CD14-positive monocyte (primary cell): ENCODE measurements at regions not wholly inside any gene's neighbourhood (a gene's known extent, or its start where the extent isn't known, plus 50 kb on each side); places are given as distances from the start of the nearest gene placed in this dataset.

Source experiments
- DNase-seq, 3 donors: peaks; one replicate each; pipeline ENCODE4 v3.0.0-alpha.2; 2011 to 2022
- H2AFZ ChIP-seq: 2 replicates; pipeline ENCODE4 v1.6.0; 2012; ENCODE audit warnings: mild to moderate bottlenecking, low read depth, low read length, inconsistent platforms; ENCODE audit not compliant: insufficient read depth, poor library complexity, severe bottlenecking
- H3K27ac ChIP-seq, 2 donors: 1 replicate in 1 of 2; 2 replicates in 1 of 2; pipeline ENCODE4 v1.5.1; 2012 to 2013; ENCODE audit warnings: low read length in 2 of 2, control low read depth in 1 of 2, inconsistent platforms in 1 of 2, low read depth in 1 of 2, mild to moderate bottlenecking in 1 of 2
- H3K27me3 ChIP-seq, 2 donors: one replicate each; pipeline versions ENCODE4 v1.6.0 to v1.6.1; 2011 to 2013; ENCODE audit warnings: low read length in 2 of 2; ENCODE audit not compliant: control insufficient read depth in 2 of 2, insufficient read depth in 2 of 2
- H3K36me3 ChIP-seq, 2 donors: replicated peaks in 1 of 2; 1 replicate in 1 of 2; 2 replicates in 1 of 2; pipeline versions ENCODE4 v1.5.1 to v1.6.1; 2012 to 2013; ENCODE audit warnings: low read length in 2 of 2, control low read depth in 1 of 2, inconsistent platforms in 1 of 2, mild to moderate bottlenecking in 1 of 2; ENCODE audit not compliant: insufficient read depth in 2 of 2, control insufficient read depth in 1 of 2
- H3K4me1 ChIP-seq, 2 donors: 1 replicate in 1 of 2; 2 replicates in 1 of 2; pipeline versions ENCODE4 v1.5.1 to v1.6.1; 2012 to 2013; ENCODE audit warnings: low read length in 2 of 2, control low read depth in 1 of 2, inconsistent platforms in 1 of 2, mild to moderate bottlenecking in 1 of 2, moderate library complexity in 1 of 2; ENCODE audit not compliant: insufficient read depth in 2 of 2, control insufficient read depth in 1 of 2
- H3K4me2 ChIP-seq: replicated peaks from 2 replicates; pipeline ENCODE3; 2012; ENCODE audit warnings: low read length, moderate library complexity, mild to moderate bottlenecking; ENCODE audit not compliant: poor library complexity, severe bottlenecking; ENCODE audit errors: extremely low read depth
- H3K4me3 ChIP-seq, 3 experiments: fragments of 200-600 bp in 1 of 3; sonication (generic) in 1 of 3; replicated peaks in 1 of 3; 1 replicate in 2 of 3; 2 replicates in 1 of 3; pipeline ENCODE4 v1.5.1; 2011 to 2013; ENCODE audit warnings: low read length in 3 of 3, mild to moderate bottlenecking in 3 of 3, control low read depth in 2 of 3, low read depth in 2 of 3, inconsistent platforms in 1 of 3, moderate library complexity in 1 of 3
- H3K79me2 ChIP-seq: 2 replicates; pipeline ENCODE4 v1.6.0; 2012; ENCODE audit warnings: mild to moderate bottlenecking, control low read depth, inconsistent platforms, low read length, moderate library complexity; ENCODE audit not compliant: insufficient read depth
- H3K9ac ChIP-seq: 2 replicates; pipeline ENCODE4 v1.6.0; 2017; ENCODE audit warnings: low read length, mild to moderate bottlenecking; ENCODE audit not compliant: insufficient read depth, poor library complexity, severe bottlenecking
- H3K9me3 ChIP-seq, 2 donors: replicated peaks in 1 of 2; 1 replicate in 1 of 2; 2 replicates in 1 of 2; pipeline versions ENCODE4 v1.5.1 to v1.6.1; 2012 to 2013; ENCODE audit warnings: low read length in 2 of 2, control low read depth in 1 of 2; ENCODE audit not compliant: control insufficient read depth in 1 of 2, insufficient read depth in 1 of 2
- H4K20me1 ChIP-seq: 2 replicates; pipeline ENCODE4 v1.6.0; 2012; ENCODE audit warnings: mild to moderate bottlenecking, low read length, control low read depth, moderate library complexity; ENCODE audit not compliant: insufficient read depth
- H3K27ac Mint-ChIP-seq, 7 donors: one replicate each; pipeline ENCODE4 v1.8.0; 2020; ENCODE audit warnings: mild to moderate bottlenecking in 7 of 7, mixed read lengths in 7 of 7, moderate library complexity in 6 of 7, inconsistent platforms in 2 of 7
- H3K27me3 Mint-ChIP-seq, 3 donors: one replicate each; pipeline ENCODE4 v1.8.0; 2021 to 2022; ENCODE audit warnings: low read depth in 3 of 3, mild to moderate bottlenecking in 3 of 3, mixed read lengths in 3 of 3, moderate library complexity in 3 of 3, inconsistent platforms in 1 of 3
- H3K36me3 Mint-ChIP-seq, 2 donors: one replicate each; pipeline ENCODE4 v1.8.0; 2020; ENCODE audit warnings: mixed read lengths in 2 of 2, inconsistent platforms in 1 of 2, mild to moderate bottlenecking in 1 of 2
- H3K4me1 Mint-ChIP-seq: one replicate; pipeline ENCODE4 v1.8.0; 2020; ENCODE audit warnings: mild to moderate bottlenecking, mixed read lengths
- H3K4me3 Mint-ChIP-seq, 2 donors: one replicate each; pipeline ENCODE4 v1.8.0; 2020; ENCODE audit warnings: mild to moderate bottlenecking in 2 of 2, mixed read lengths in 2 of 2, moderate library complexity in 1 of 2
- H3K9me3 Mint-ChIP-seq, 7 donors: one replicate each; pipeline ENCODE4 v1.8.0; 2020 to 2022; ENCODE audit warnings: mixed read lengths in 7 of 7, mild to moderate bottlenecking in 6 of 7, moderate library complexity in 6 of 7, inconsistent platforms in 2 of 7
- WGBS: methylation state at CpG from one replicate; pipeline ENCODE4 v1.1.5; 2013; ENCODE audit warnings: missing lambda C conversion rate; ENCODE audit not compliant: insufficient coverage; 5-methylcytosine and 5-hydroxymethylcytosine counted together
- intact Hi-C, 2 donors: fragments of 100-400 bp; cut with micrococcal nuclease; formaldehyde crosslinking; loops; one replicate each; pipeline versions ENCODE4 v1.15.0 to v1.15.1; 2023
- TF ChIP-seq, protein P1 (sequence below): fragments of 200-600 bp; IDR thresholded peaks from one replicate; pipeline ENCODE4 v1.8.0; 2022; ENCODE audit warnings: antibody characterized with exemption, mild to moderate bottlenecking

- peaks cover 0 to 1% (median 0%) of the 10 kb centered on the region in 3 donors for H3K27me3 Mint-ChIP-seq
- Histone ChIP-seq H3K79me2 (no peaks in the 10 kb centered on the region), H3K4me2 (no peak overlapping the region), H3K9me3 (no peaks in the 10 kb centered on the region), H3K4me1 (no peaks in the 10 kb centered on the region), H3K27ac (no peak overlapping the region), H2AFZ (no peak overlapping the region), H3K9ac (no peak overlapping the region), H3K4me3 (no peak overlapping the region), H3K36me3 (no peaks in the 10 kb centered on the region), H3K27me3 (no peaks in the 10 kb centered on the region), H4K20me1 (no peaks in the 10 kb centered on the region)
- no peak overlapping the region for H3K27ac Mint-ChIP-seq
- TF ChIP-seq, protein P1, sequence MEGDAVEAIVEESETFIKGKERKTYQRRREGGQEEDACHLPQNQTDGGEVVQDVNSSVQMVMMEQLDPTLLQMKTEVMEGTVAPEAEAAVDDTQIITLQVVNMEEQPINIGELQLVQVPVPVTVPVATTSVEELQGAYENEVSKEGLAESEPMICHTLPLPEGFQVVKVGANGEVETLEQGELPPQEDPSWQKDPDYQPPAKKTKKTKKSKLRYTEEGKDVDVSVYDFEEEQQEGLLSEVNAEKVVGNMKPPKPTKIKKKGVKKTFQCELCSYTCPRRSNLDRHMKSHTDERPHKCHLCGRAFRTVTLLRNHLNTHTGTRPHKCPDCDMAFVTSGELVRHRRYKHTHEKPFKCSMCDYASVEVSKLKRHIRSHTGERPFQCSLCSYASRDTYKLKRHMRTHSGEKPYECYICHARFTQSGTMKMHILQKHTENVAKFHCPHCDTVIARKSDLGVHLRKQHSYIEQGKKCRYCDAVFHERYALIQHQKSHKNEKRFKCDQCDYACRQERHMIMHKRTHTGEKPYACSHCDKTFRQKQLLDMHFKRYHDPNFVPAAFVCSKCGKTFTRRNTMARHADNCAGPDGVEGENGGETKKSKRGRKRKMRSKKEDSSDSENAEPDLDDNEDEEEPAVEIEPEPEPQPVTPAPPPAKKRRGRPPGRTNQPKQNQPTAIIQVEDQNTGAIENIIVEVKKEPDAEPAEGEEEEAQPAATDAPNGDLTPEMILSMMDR, result no peak
- DNase-seq, result no peak
- H3K4me1 Mint-ChIP-seq, result no peaks in the 10 kb centered on the region
- intact Hi-C loops, result no loop called here
- H3K4me3 Mint-ChIP-seq, result no peak overlapping the region
- WGBS, result no CpG with 5 or more reads among the region's 5 CpGs
- H3K9me3 Mint-ChIP-seq, result no peaks in the 10 kb centered on the region
- H3K36me3 Mint-ChIP-seq, result no peaks in the 10 kb centered on the region
Measured at GRCh38 chrX:35722128-35722527, 76.0 kb upstream of the MAGEB16 start.

GRCh38 chrX:35726176-35726575 lies 72.0 kb upstream of the MAGEB16 start:
- no peaks in the 10 kb centered on the region for H3K4me1 Mint-ChIP-seq
- Histone ChIP-seq H3K27me3 (no peaks in the 10 kb centered on the region), H4K20me1 (no peaks in the 10 kb centered on the region), H3K27ac (no peak overlapping the region), H3K9me3 (no peaks in the 10 kb centered on the region), H3K36me3 (no peaks in the 10 kb centered on the region), H3K4me2 (no peak overlapping the region), H2AFZ (no peak overlapping the region), H3K4me3 (no peak overlapping the region), H3K9ac (no peak overlapping the region), H3K79me2 (no peaks in the 10 kb centered on the region), H3K4me1 (no peaks in the 10 kb centered on the region)
- H3K9me3 Mint-ChIP-seq, result no peaks in the 10 kb centered on the region
- DNase-seq, result no peak
- no peak overlapping the region for H3K4me3 Mint-ChIP-seq
- no peak overlapping the region for H3K27ac Mint-ChIP-seq
- no peaks in the 10 kb centered on the region for H3K36me3 Mint-ChIP-seq
- TF ChIP-seq, protein P1, result no peak
- H3K27me3 Mint-ChIP-seq, result peaks cover 0 to 1% (median 0%) of the 10 kb centered on the region in 3 donors
- no CpG with 5 or more reads among the region's 2 CpGs for WGBS
- intact Hi-C loops, result no loop called here
